ENCODE measurements at regions not wholly inside any gene's neighbourhood (a gene's known extent, or its start where the extent isn't known, plus 50 kb on each side); places are given as distances from the start of the nearest gene placed in this dataset.

GRCh38 chr14:77990337-77990736 lies 179.8 kb upstream of the NRXN3 start (continued):
- TF ChIP-seq MEF2A (IDR thresholded peaks at IDR 0.05; ENCODE audit: borderline replicate concordance, low read depth) = no peak

- TF ChIP-seq RFX5 (IDR thresholded peaks at IDR 0.05; ENCODE audit: low read length) = peak; percentile 42; the same call in 1 of the 2 replicates
- peak; percentile 36; the same call in 1 of the 2 replicates for TF ChIP-seq SMC3 (IDR thresholded peaks at IDR 0.05; ENCODE audit: low read depth, low read length)
- no peak for TF ChIP-seq USF2 (IDR thresholded peaks at IDR 0.05; ENCODE audit: borderline replicate concordance, low read depth, low read length)
- peak; percentile 64 for TF ChIP-seq RAD21 (IDR thresholded peaks at IDR 0.05; ENCODE audit: low read length)
- TF ChIP-seq YY1 (IDR thresholded peaks at IDR 0.05; ENCODE audit: low read depth) = no peak
- no peaks in the 10 kb centered on the region for H3K4me1 ChIP-seq (ENCODE audit: control insufficient read depth in 1 of 2, insufficient read depth in 2 of 2, low read depth in 1 of 2, low read length in 1 of 2)
- no peak overlapping the region for H3K4me2 ChIP-seq
- CTCF ChIA-PET = interaction anchor here (0.8 to 1.6 kb wide), 7 partner anchors 9 to 575 kb away, joined by 3 to 8 read pairs (median 4); no protein-coding TSS in a partner anchor
- no peaks in the 10 kb centered on the region for H3F3A ChIP-seq (replicated peaks; ENCODE audit: insufficient read depth)
- no peaks in the 10 kb centered on the region for H3K36me3 ChIP-seq (replicated peaks in 1 of 2; ENCODE audit: control insufficient read depth in 1 of 2, insufficient read depth in 2 of 2, low read length in 1 of 2)
- 13% methylated on average over 3 of the region's 4 CpGs for WGBS (ENCODE audit: low lambda C conversion rate)
- DNase-seq = peak; percentile 54
- no peak overlapping the region for H2AFZ ChIP-seq (ENCODE audit: low read depth)
- H3K27me3 ChIP-seq (ENCODE audit: insufficient read depth) = no peaks in the 10 kb centered on the region
- POLR2A ChIA-PET = no interaction called here
- H3K27ac ChIP-seq (ENCODE audit: low read depth in 2 of 2, low read length in 1 of 2) = no peak overlapping the region
- no peaks in the 10 kb centered on the region for H3K79me2 ChIP-seq (ENCODE audit: insufficient read depth)
- no peaks in the 10 kb centered on the region for H4K20me1 ChIP-seq (ENCODE audit: insufficient read depth)
- H3K9ac ChIP-seq = no peak overlapping the region
- H3K9me3 ChIP-seq = no peaks in the 10 kb centered on the region
- no peaks in the 10 kb centered on the region for H3K9me2 ChIP-seq
- H3K4me3 ChIP-seq (ENCODE audit: low read depth in 2 of 2, low read length in 1 of 2) = no peak overlapping the region
These were observed 178.9 kb upstream of the NRXN3 start for GRCh38 chr14:77991128-77991772.

GRCh38 chr14:78005325-78005724 lies 164.8 kb upstream of the NRXN3 start:
- H3K9ac ChIP-seq = no peak overlapping the region
- WGBS (ENCODE audit: low lambda C conversion rate) = 16% methylated on average over 1 of the region's 1 CpG
- no peak overlapping the region for H3K4me2 ChIP-seq
- no peaks in the 10 kb centered on the region for H3K36me3 ChIP-seq (replicated peaks in 1 of 2; ENCODE audit: control insufficient read depth in 1 of 2, insufficient read depth in 2 of 2, low read length in 1 of 2)
- H3K9me3 ChIP-seq = peaks cover 6% of the 10 kb centered on the region
- H3K4me3 ChIP-seq (ENCODE audit: low read depth in 2 of 2, low read length in 1 of 2) = no peak overlapping the region
- TF ChIP-seq TEAD4 (IDR thresholded peaks at IDR 0.05; ENCODE audit: borderline replicate concordance, insufficient read depth) (no peak), CTCF (IDR thresholded peaks at IDR 0.05) (no peak), NFIC (IDR thresholded peaks at IDR 0.05; ENCODE audit: borderline replicate concordance) (no peak), RCOR1 (IDR thresholded peaks at IDR 0.05; ENCODE audit: low read length) (no peak), FOXM1 (IDR thresholded peaks at IDR 0.05; ENCODE audit: low read depth) (no peak), USF2 (IDR thresholded peaks at IDR 0.05; ENCODE audit: borderline replicate concordance, low read depth, low read length) (no peak), RAD21 (IDR thresholded peaks at IDR 0.05; ENCODE audit: low read length) (no peak), GABPA (IDR thresholded peaks at IDR 0.05; ENCODE audit: low read depth) (no peak), POLR2AphosphoS5 (IDR thresholded peaks at IDR 0.05; ENCODE audit: low read depth, low read length) (no peak), EP300 (IDR thresholded peaks at IDR 0.05; ENCODE audit: borderline replicate concordance in 1 of 2, low read depth in 1 of 2, low read length in 1 of 2) (no peak), RFX5 (IDR thresholded peaks at IDR 0.05; ENCODE audit: low read length) (no peak), REST (IDR thresholded peaks at IDR 0.05; ENCODE audit: low read depth, low read length) (no peak), FOXJ3 (CRISPR knock-in tag; IDR thresholded peaks at IDR 0.05) (no peak)
- no peaks in the 10 kb centered on the region for H3K79me2 ChIP-seq (ENCODE audit: insufficient read depth)
- no peak overlapping the region for H2AFZ ChIP-seq (ENCODE audit: low read depth)
- CTCF ChIA-PET = no interaction called here
- H3K27me3 ChIP-seq (ENCODE audit: insufficient read depth) = no peaks in the 10 kb centered on the region
- no peaks in the 10 kb centered on the region for H4K20me1 ChIP-seq (ENCODE audit: insufficient read depth)
- no peak overlapping the region for H3K27ac ChIP-seq (ENCODE audit: low read depth in 2 of 2, low read length in 1 of 2)
- H3K9me2 ChIP-seq = no peaks in the 10 kb centered on the region
- H3K4me1 ChIP-seq (ENCODE audit: control insufficient read depth in 1 of 2, insufficient read depth in 2 of 2, low read depth in 1 of 2, low read length in 1 of 2) = no peaks in the 10 kb centered on the region
- no peaks in the 10 kb centered on the region for H3F3A ChIP-seq (replicated peaks; ENCODE audit: insufficient read depth)
- no peak for DNase-seq
- POLR2A ChIA-PET = no interaction called here
